Stimulated activated naive CD4-positive, alpha-beta T cell treated with Interleukin-2 at 50 U/mL for 16 hours (primary cell): ENCODE measurements at regions not wholly inside any gene's neighbourhood (a gene's known extent, or its start where the extent isn't known, plus 50 kb on each side); places are given as distances from the start of the nearest gene placed in this dataset.
"Not testable (repeated sequence)": the region's sequence is repeated elsewhere in the genome, so short reads cannot be mapped to it uniquely, and the experiment has no call there.

Experiments used
- DNase-seq: peaks from one replicate; lab custom pipeline; 2025; lab: John Stamatoyannopoulos, UW

- no peak for DNase-seq
These were observed 444.8 kb downstream of the MAT2B start for GRCh38 chr5:163950248-163950647.

GRCh38 chr5:163951069-163951468 is 445.6 kb downstream of the MAT2B start:
- no peak for DNase-seq

- no peak for DNase-seq
These were observed 448.5 kb downstream of the MAT2B start for GRCh38 chr5:163953901-163954300.

GRCh38 chr5:163961230-163961629 is 455.8 kb downstream of the MAT2B start:
- DNase-seq = not testable (repeated sequence)

- no peak for DNase-seq
These were observed 458.5 kb downstream of the MAT2B start for GRCh38 chr5:163963881-163964280.

GRCh38 chr5:163964671-163965070 is 459.3 kb downstream of the MAT2B start:
- DNase-seq = no peak

- DNase-seq = no peak
These were observed 461.8 kb downstream of the MAT2B start for GRCh38 chr5:163967268-163967667.

GRCh38 chr5:163968651-163969050 is 463.2 kb downstream of the MAT2B start:
- DNase-seq = no peak

- DNase-seq = no peak
These were observed 471.3 kb downstream of the MAT2B start for GRCh38 chr5:163976696-163977095.

GRCh38 chr5:163978897-163979296 is 473.5 kb downstream of the MAT2B start:
- no peak for DNase-seq

- no peak for DNase-seq
These were observed 483.1 kb downstream of the MAT2B start for GRCh38 chr5:163988566-163988965.

GRCh38 chr5:163993126-163993525 is 487.7 kb downstream of the MAT2B start:
- DNase-seq = no peak

GRCh38 chr5:163995206-163995605 is 489.8 kb downstream of the MAT2B start:
- no peak for DNase-seq

- DNase-seq = no peak
These were observed 492.5 kb downstream of the MAT2B start for GRCh38 chr5:163997965-163998364.

GRCh38 chr5:164000241-164000640 is 494.8 kb downstream of the MAT2B start:
- no peak for DNase-seq

GRCh38 chr5:164000819-164001218 is 495.4 kb downstream of the MAT2B start:
- DNase-seq = no peak

- DNase-seq = no peak
These were observed 496.8 kb downstream of the MAT2B start for GRCh38 chr5:164002214-164002613.

- no peak for DNase-seq
These were observed 497.2 kb downstream of the MAT2B start for GRCh38 chr5:164002628-164003027.

GRCh38 chr5:164005071-164005470 is 499.7 kb downstream of the MAT2B start:
- no peak for DNase-seq

GRCh38 chr5:164007064-164007463 is 501.6 kb downstream of the MAT2B start:
- DNase-seq = no peak

- no peak for DNase-seq
These were observed 504.2 kb downstream of the MAT2B start for GRCh38 chr5:164009621-164010020.

GRCh38 chr5:164010900-164011299 is 505.5 kb downstream of the MAT2B start:
- DNase-seq = no peak

- no peak for DNase-seq
These were observed 507.0 kb downstream of the MAT2B start for GRCh38 chr5:164012371-164012770.

- no peak for DNase-seq
These were observed 507.8 kb downstream of the MAT2B start for GRCh38 chr5:164013077-164013670.

- no peak for DNase-seq
These were observed 514.7 kb downstream of the MAT2B start for GRCh38 chr5:164020116-164020515.
